DND-41 (cell line): ENCODE measurements at regions not wholly inside any gene's neighbourhood (a gene's known extent, or its start where the extent isn't known, plus 50 kb on each side); places are given as distances from the start of the nearest gene placed in this dataset.

Experiments
- CTCF ChIP-seq: IDR thresholded peaks from 2 replicates; pipeline ENCODE4 v1.5.1; 2012; ENCODE audit warnings: borderline replicate concordance, low read length, moderate library complexity, mild to moderate bottlenecking; ENCODE audit not compliant: poor library complexity, severe bottlenecking; ENCODE audit errors: extremely low read depth
- EZH2 ChIP-seq: IDR thresholded peaks from 3 replicates; pipeline ENCODE4 v1.6.1; 2012; ENCODE audit warnings: borderline replicate concordance, low read depth, mild to moderate bottlenecking, moderate library complexity, low read length, inconsistent platforms; ENCODE audit not compliant: severe bottlenecking

- TF ChIP-seq CTCF = no peak
- no peak for TF ChIP-seq EZH2
Measured at GRCh38 chr13:82740442-82740841, 1141.8 kb downstream of the SLITRK1 start.
